ENCODE measurements at regions not wholly inside any gene's neighbourhood (a gene's known extent, or its start where the extent isn't known, plus 50 kb on each side); places are given as distances from the start of the nearest gene placed in this dataset.
"Not testable (repeated sequence)": the region's sequence is repeated elsewhere in the genome, so short reads cannot be mapped to it uniquely, and the experiment has no call there.

- DNase-seq: no peak
- H2AFZ ChIP-seq: no peak overlapping the region
- no peaks in the 10 kb centered on the region for H3K27me3 ChIP-seq (ENCODE audit: insufficient read depth, low read depth)
- no peaks in the 10 kb centered on the region for H4K20me1 ChIP-seq (ENCODE audit: insufficient read depth)
- TF ChIP-seq EZH2 (IDR thresholded peaks at IDR 0.05; ENCODE audit: low read depth) (no peak), CTCF (conservative IDR thresholded peaks at IDR 0.05) (no peak)
- H3K27ac ChIP-seq: no peak overlapping the region
- no peaks in the 10 kb centered on the region for H3K36me3 ChIP-seq (ENCODE audit: low read depth)
- H3K4me2 ChIP-seq: no peak overlapping the region
- H3K79me2 ChIP-seq (ENCODE audit: low read depth): no peaks in the 10 kb centered on the region
- no TSS peak for BruUV-seq (replicated peaks)
- H3K9me2 ChIP-seq (ENCODE audit: insufficient read depth): no peaks in the 10 kb centered on the region
- no peaks in the 10 kb centered on the region for H3K9me3 ChIP-seq (ENCODE audit: insufficient read depth, low read depth)
- H3K4me3 ChIP-seq: no peak overlapping the region
- intact Hi-C loops (cut with micrococcal nuclease; ENCODE audit: unreplicated experiment): no loop called here
- no peaks in the 10 kb centered on the region for H3K4me1 ChIP-seq (replicated peaks; ENCODE audit: insufficient read depth)
- no peaks in the 10 kb centered on the region for H3F3A ChIP-seq (ENCODE audit: insufficient read depth, low read depth)
- ChIA-PET CTCF (no interaction called here), POLR2A (ENCODE audit: unreplicated experiment) (no interaction called here)
Observed at GRCh38 chr1:177640687-177641086, 329.2 kb downstream of the SEC16B start.

GRCh38 chr1:177634151-177634550, 335.7 kb downstream of the SEC16B start:
- H3K9me2 ChIP-seq (ENCODE audit: insufficient read depth); H3K4me2 ChIP-seq; H3K36me3 ChIP-seq (ENCODE audit: low read depth); H2AFZ ChIP-seq; H3F3A ChIP-seq (ENCODE audit: insufficient read depth, low read depth); H4K20me1 ChIP-seq (ENCODE audit: insufficient read depth); H3K4me1 ChIP-seq (replicated peaks; ENCODE audit: insufficient read depth); H3K27me3 ChIP-seq (ENCODE audit: insufficient read depth, low read depth); H3K4me3 ChIP-seq; intact Hi-C loops (cut with micrococcal nuclease; ENCODE audit: unreplicated experiment); H3K9me3 ChIP-seq (ENCODE audit: insufficient read depth, low read depth); H3K79me2 ChIP-seq (ENCODE audit: low read depth); CTCF ChIA-PET; DNase-seq; POLR2A ChIA-PET (ENCODE audit: unreplicated experiment); H3K27ac ChIP-seq; BruUV-seq (replicated peaks): not testable (repeated sequence)

- ChIA-PET CTCF (no interaction called here), POLR2A (ENCODE audit: unreplicated experiment) (no interaction called here)
- no peak overlapping the region for H3K27ac ChIP-seq
- peaks cover 5% of the 10 kb centered on the region; the same call in 1 of the 2 replicates for H3K27me3 ChIP-seq (ENCODE audit: insufficient read depth, low read depth)
- no peak overlapping the region for H2AFZ ChIP-seq
- H3K9me3 ChIP-seq (ENCODE audit: insufficient read depth, low read depth): no peaks in the 10 kb centered on the region
- H3F3A ChIP-seq (ENCODE audit: insufficient read depth, low read depth): no peaks in the 10 kb centered on the region
- DNase-seq: no peak
- no peaks in the 10 kb centered on the region for H3K9me2 ChIP-seq (ENCODE audit: insufficient read depth)
- no peaks in the 10 kb centered on the region for H4K20me1 ChIP-seq (ENCODE audit: insufficient read depth)
- H3K4me3 ChIP-seq: no peak overlapping the region
- H3K36me3 ChIP-seq (ENCODE audit: low read depth): no peaks in the 10 kb centered on the region
- TF ChIP-seq EZH2 (IDR thresholded peaks at IDR 0.05; ENCODE audit: low read depth) (no peak), CTCF (conservative IDR thresholded peaks at IDR 0.05) (no peak)
- no peak overlapping the region for H3K4me2 ChIP-seq
- H3K79me2 ChIP-seq (ENCODE audit: low read depth): no peaks in the 10 kb centered on the region
- BruUV-seq (replicated peaks): no TSS peak
- no peaks in the 10 kb centered on the region for H3K4me1 ChIP-seq (replicated peaks; ENCODE audit: insufficient read depth)
- intact Hi-C loops (cut with micrococcal nuclease; ENCODE audit: unreplicated experiment): no loop called here
Observed at GRCh38 chr1:177632923-177633615, 336.8 kb downstream of the SEC16B start.

- H4K20me1 ChIP-seq (ENCODE audit: insufficient read depth): no peaks in the 10 kb centered on the region
- H3K9me3 ChIP-seq (ENCODE audit: insufficient read depth, low read depth): no peaks in the 10 kb centered on the region
- no peak overlapping the region for H2AFZ ChIP-seq
- H3K27ac ChIP-seq: no peak overlapping the region
- no peak overlapping the region for H3K4me2 ChIP-seq
- ChIA-PET POLR2A (ENCODE audit: unreplicated experiment) (no interaction called here), CTCF (no interaction called here)
- no peaks in the 10 kb centered on the region for H3K79me2 ChIP-seq (ENCODE audit: low read depth)
- DNase-seq: no peak
- TF ChIP-seq EZH2 (IDR thresholded peaks at IDR 0.05; ENCODE audit: low read depth) (no peak), CTCF (conservative IDR thresholded peaks at IDR 0.05) (no peak)
- no peaks in the 10 kb centered on the region for H3K36me3 ChIP-seq (ENCODE audit: low read depth)
- BruUV-seq (replicated peaks): no TSS peak
- H3K27me3 ChIP-seq (ENCODE audit: insufficient read depth, low read depth): peaks cover 5% of the 10 kb centered on the region; the same call in 1 of the 2 replicates
- no peaks in the 10 kb centered on the region for H3K9me2 ChIP-seq (ENCODE audit: insufficient read depth)
- intact Hi-C loops (cut with micrococcal nuclease; ENCODE audit: unreplicated experiment): no loop called here
- no peaks in the 10 kb centered on the region for H3K4me1 ChIP-seq (replicated peaks; ENCODE audit: insufficient read depth)
- H3K4me3 ChIP-seq: no peak overlapping the region
- H3F3A ChIP-seq (ENCODE audit: insufficient read depth, low read depth): no peaks in the 10 kb centered on the region
Observed at GRCh38 chr1:177631770-177632169, 338.1 kb downstream of the SEC16B start.

All from PC-9 (cell line).